Keratinocyte (primary cell): ENCODE measurements at regions not wholly inside any gene's neighbourhood (a gene's known extent, or its start where the extent isn't known, plus 50 kb on each side); places are given as distances from the start of the nearest gene placed in this dataset.

Experiments used
- DNase-seq: peaks from one replicate; pipeline ENCODE4 v3.0.0-alpha.2; 2011; ENCODE audit warnings: low read depth, missing footprints, low spot score
- FAIRE-seq: peaks from 2 replicates; lab custom pipeline; 2011; peaks lifted over from hg19 to GRCh38; lab: Jason Lieb, UNC
- H2AFZ ChIP-seq: 2 replicates; pipeline ENCODE4 v1.6.0; 2012; ENCODE audit warnings: low read length, control low read depth, inconsistent platforms; ENCODE audit not compliant: control insufficient read depth
- H3K27ac ChIP-seq: 2 replicates; pipeline ENCODE4 v1.5.1; 2011; ENCODE audit warnings: low read length; ENCODE audit not compliant: control insufficient read depth, insufficient read depth
- H3K27me3 ChIP-seq: 3 replicates; pipeline ENCODE4 v1.6.0; 2011; ENCODE audit warnings: low read length; ENCODE audit not compliant: control insufficient read depth, insufficient read depth; ENCODE audit errors: extremely low read depth
- H3K36me3 ChIP-seq, 2 experiments: 2 replicates in 1 of 2; 3 replicates in 1 of 2; pipeline ENCODE4 v1.5.1; 2011; ENCODE audit warnings: low read length in 2 of 2, mild to moderate bottlenecking in 1 of 2; ENCODE audit not compliant: control insufficient read depth in 2 of 2, insufficient read depth in 2 of 2; ENCODE audit errors: extremely low read depth in 1 of 2
- H3K4me1 ChIP-seq: 3 replicates; pipeline ENCODE4 v1.5.1; 2011; ENCODE audit warnings: low read length; ENCODE audit not compliant: control insufficient read depth, insufficient read depth; ENCODE audit errors: extremely low read depth
- H3K4me2 ChIP-seq: 3 replicates; pipeline ENCODE4 v1.6.0; 2011; ENCODE audit warnings: low read depth, low read length; ENCODE audit not compliant: control insufficient read depth, insufficient read depth; ENCODE audit errors: extremely low read depth
- H3K4me3 ChIP-seq, 3 experiments: fragments of 200-600 bp in 1 of 3; sonication (generic) in 1 of 3; 2 replicates in 2 of 3; 3 replicates in 1 of 3; pipeline ENCODE4 v1.5.1; 2011 to 2016; ENCODE audit warnings: low read length in 3 of 3, mild to moderate bottlenecking in 3 of 3, control low read depth in 2 of 3, inconsistent platforms in 1 of 3, low read depth in 1 of 3, mixed read lengths in 1 of 3, mixed run types in 1 of 3, moderate library complexity in 1 of 3; ENCODE audit not compliant: control insufficient read depth in 2 of 3, insufficient read depth in 2 of 3; ENCODE audit errors: extremely low read depth in 1 of 3
- H3K79me2 ChIP-seq: 2 replicates; pipeline ENCODE4 v1.6.0; 2012; ENCODE audit warnings: low read length; ENCODE audit not compliant: control insufficient read depth, insufficient read depth
- H3K9ac ChIP-seq: 3 replicates; pipeline ENCODE4 v1.6.0; 2011; ENCODE audit warnings: low read length; ENCODE audit not compliant: control insufficient read depth, insufficient read depth; ENCODE audit errors: extremely low read depth
- H3K9me1 ChIP-seq: 3 replicates; pipeline ENCODE4 v1.6.0; 2011; ENCODE audit warnings: low read length; ENCODE audit not compliant: control insufficient read depth, insufficient read depth; ENCODE audit errors: extremely low read depth
- H3K9me3 ChIP-seq: 2 replicates; pipeline ENCODE4 v1.5.1; 2012; ENCODE audit warnings: low read depth, low read length; ENCODE audit not compliant: control insufficient read depth
- H4K20me1 ChIP-seq: 3 replicates; pipeline ENCODE4 v1.6.0; 2011; ENCODE audit warnings: low read length; ENCODE audit not compliant: control insufficient read depth, insufficient read depth; ENCODE audit errors: extremely low read depth
- CTCF ChIP-seq, 3 experiments: IDR thresholded peaks in 1 of 3; conservative IDR thresholded peaks in 1 of 3; optimal IDR thresholded peaks in 1 of 3; 2 replicates in 2 of 3; 3 replicates in 1 of 3; pipeline versions ENCODE3 to v1.5.1; 2011; ENCODE audit warnings: low read length in 3 of 3, mild to moderate bottlenecking in 3 of 3, moderate library complexity in 2 of 3, control low read depth in 1 of 3, inconsistent platforms in 1 of 3; ENCODE audit not compliant: insufficient read depth in 2 of 3; ENCODE audit errors: extremely low read depth in 1 of 3
- EZH2 ChIP-seq: IDR thresholded peaks from one replicate; pipeline ENCODE4 v1.6.1; 2012; ENCODE audit warnings: inconsistent platforms, mild to moderate bottlenecking, low read length, moderate library complexity
- dilution Hi-C: fragments of 300-500 bp; cut with MboI; formaldehyde crosslinking; loops from one replicate; pipeline ENCODE4 v1.7.0; 2020; ENCODE audit warnings: low sequenced_read_pairs; ENCODE audit not compliant: extremely low pct_ligation_motif_present

GRCh38 chr1:194709439-194709838 is 1523.0 kb upstream of the B3GALT2 start:
- no peaks in the 10 kb centered on the region for H4K20me1 ChIP-seq
- H3K4me2 ChIP-seq = no peak overlapping the region
- FAIRE-seq (no peak), DNase-seq (no peak)
- no peaks in the 10 kb centered on the region for H3K27me3 ChIP-seq
- dilution Hi-C loops = no loop called here
- no peaks in the 10 kb centered on the region for H3K79me2 ChIP-seq
- no peak overlapping the region for H3K9ac ChIP-seq
- H3K4me3 ChIP-seq = no peak overlapping the region
- H3K9me1 ChIP-seq = no peaks in the 10 kb centered on the region
- no peak overlapping the region for H2AFZ ChIP-seq
- H3K27ac ChIP-seq = no peak overlapping the region
- no peaks in the 10 kb centered on the region for H3K4me1 ChIP-seq
- H3K9me3 ChIP-seq = no peaks in the 10 kb centered on the region
- no peaks in the 10 kb centered on the region for H3K36me3 ChIP-seq
- TF ChIP-seq EZH2 = no peak
- TF ChIP-seq CTCF (optimal IDR thresholded peaks at IDR 0.05 in 1 of 3, IDR thresholded peaks at IDR 0.05 in 1 of 3, conservative IDR thresholded peaks at IDR 0.05 in 1 of 3; ENCODE audit: extremely low read depth in 1 of 3, insufficient read depth in 2 of 3, low read length in 3 of 3) = no peak

GRCh38 chr1:194707074-194707473 is 1520.7 kb upstream of the B3GALT2 start:
- no peak for FAIRE-seq
- Histone ChIP-seq H3K79me2 (no peaks in the 10 kb centered on the region), H4K20me1 (no peaks in the 10 kb centered on the region), H3K9me3 (no peaks in the 10 kb centered on the region), H3K27me3 (no peaks in the 10 kb centered on the region), H3K4me2 (no peak overlapping the region), H3K27ac (no peak overlapping the region), H2AFZ (no peak overlapping the region), H3K9me1 (no peaks in the 10 kb centered on the region), H3K36me3 (no peaks in the 10 kb centered on the region), H3K4me3 (no peak overlapping the region), H3K4me1 (no peaks in the 10 kb centered on the region), H3K9ac (no peak overlapping the region)
- dilution Hi-C loops = no loop called here
- DNase-seq = no peak
- TF ChIP-seq CTCF (optimal IDR thresholded peaks at IDR 0.05 in 1 of 3, IDR thresholded peaks at IDR 0.05 in 1 of 3, conservative IDR thresholded peaks at IDR 0.05 in 1 of 3; ENCODE audit: extremely low read depth in 1 of 3, insufficient read depth in 2 of 3, low read length in 3 of 3) (no peak), EZH2 (no peak)
